ACHN (cell line): ENCODE measurements at regions not wholly inside any gene's neighbourhood (a gene's known extent, or its start where the extent isn't known, plus 50 kb on each side); places are given as distances from the start of the nearest gene placed in this dataset.

Source experiments
- DNase-seq: peaks from one replicate; pipeline ENCODE4 v3.0.0-alpha.2; 2015
- in situ Hi-C: cut with HindIII; loops from 2 replicates; pipeline ENCODE4 v1.10.0; 2017; ENCODE audit warnings: low sequenced_read_pairs, low pct_ligation_motif_present, low pct_unique_long_range_greater_than_20kb

DNA sequence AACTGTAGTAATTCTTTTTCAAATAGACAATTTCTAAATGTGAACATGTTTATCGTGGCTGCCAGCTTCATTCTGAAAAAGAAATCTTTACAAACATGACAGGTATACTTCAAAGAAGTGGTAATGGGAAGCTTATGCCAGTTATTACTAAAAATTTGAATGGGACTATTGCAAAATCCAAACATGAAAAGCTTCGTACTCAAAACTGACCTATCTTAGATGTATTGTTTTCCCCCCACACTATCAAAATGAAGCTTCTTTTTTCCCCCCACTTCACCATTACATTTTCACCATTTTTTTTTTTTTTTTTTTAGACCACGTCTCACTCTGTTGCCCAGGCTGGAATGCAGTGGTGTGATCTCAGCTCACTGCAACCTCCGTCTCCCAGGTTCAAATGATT lies 50.4 kb upstream of the SERTAD2 start:
- in situ Hi-C loops, result no loop called here
- DNase-seq, result no peak

DNA sequence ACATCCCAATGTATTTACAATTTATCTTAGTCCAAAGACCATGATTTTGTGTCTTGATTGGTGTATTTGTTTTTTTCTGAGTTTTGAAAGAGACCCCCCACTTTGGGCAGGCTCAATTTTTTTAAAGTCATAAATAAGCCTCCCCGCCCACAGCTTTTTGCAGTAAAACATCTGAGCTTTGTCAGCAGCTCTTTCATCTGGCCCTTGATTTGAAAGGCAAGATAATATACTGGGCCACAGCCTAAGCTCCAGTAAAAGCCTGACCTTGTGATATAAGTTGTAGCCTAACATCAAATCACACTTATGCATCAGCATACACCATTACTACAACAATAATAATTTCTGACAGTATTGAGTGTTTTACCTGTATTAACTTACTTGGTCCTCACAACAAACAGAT lies 51.3 kb upstream of the SERTAD2 start:
- no peak for DNase-seq

DNA sequence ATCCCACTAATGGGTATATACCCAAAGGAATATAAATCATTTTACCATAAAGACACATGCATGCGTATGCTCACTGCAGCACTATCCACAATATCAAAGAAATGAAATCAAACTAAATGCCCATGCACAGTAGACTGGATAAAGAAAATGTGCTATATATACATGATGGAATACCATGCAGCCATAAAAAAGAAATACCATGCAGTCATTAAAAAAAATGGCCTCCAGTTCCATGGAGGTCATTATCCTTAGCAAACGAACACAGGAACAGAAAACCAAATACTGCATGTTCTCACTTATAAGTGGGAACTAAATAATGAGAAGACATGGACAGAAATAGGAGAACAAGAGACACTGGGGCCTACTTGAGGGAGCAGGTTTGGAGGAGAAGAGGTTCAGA lies 53.6 kb upstream of the SERTAD2 start:
- in situ Hi-C loops, result no loop called here
- DNase-seq, result no peak

More for the DNA sequence above, 51.3 kb upstream of the SERTAD2 start:
- in situ Hi-C loops, result no loop called here

DNA sequence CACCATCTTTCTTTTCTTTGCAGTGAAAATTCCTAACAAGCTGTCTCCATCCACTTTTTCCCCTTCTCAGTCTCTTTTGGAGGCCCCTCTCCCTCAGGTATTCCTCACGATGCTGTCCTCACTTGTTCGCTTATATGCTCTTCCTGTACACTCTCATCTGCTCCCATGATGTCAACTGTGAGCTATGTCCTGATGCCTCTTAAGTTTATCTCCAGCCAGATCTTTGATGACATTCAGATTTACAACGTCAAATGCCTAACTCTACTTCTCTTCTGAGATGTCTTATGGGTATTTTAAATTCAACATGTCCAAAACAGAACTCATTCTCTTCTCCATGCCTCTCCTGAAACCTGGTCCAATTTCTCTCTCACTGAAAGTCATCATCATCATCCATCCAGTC lies 55.1 kb upstream of the SERTAD2 start:
- no peak for DNase-seq
- in situ Hi-C loops, result no loop called here

DNA sequence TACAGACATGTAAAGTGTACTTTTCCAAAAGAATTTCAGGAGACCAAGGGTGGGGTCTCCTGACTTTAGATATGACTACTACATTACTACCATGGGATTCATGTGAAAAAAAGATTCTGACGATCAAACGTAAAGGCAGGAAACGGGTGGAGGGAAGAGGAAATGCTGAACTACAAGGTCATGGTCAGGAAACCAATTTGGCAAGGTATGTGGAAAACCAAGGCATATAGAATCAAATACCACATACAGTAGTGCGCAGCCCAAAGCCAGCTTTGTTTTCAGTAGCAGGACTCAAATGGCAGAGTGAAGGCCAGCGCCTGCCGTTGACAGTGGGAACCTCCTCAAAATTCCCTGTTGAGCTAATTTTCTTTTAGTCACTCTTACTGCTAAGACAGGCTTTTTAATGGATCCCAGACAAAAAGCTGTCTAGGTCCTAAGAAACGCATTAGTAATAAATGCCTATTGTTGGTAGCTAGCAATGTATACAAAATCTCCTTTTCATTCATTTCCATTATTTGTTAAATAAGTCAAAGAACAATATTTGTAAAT lies 57.6 kb upstream of the SERTAD2 start:
- no peak for DNase-seq
- in situ Hi-C loops, result no loop called here

DNA sequence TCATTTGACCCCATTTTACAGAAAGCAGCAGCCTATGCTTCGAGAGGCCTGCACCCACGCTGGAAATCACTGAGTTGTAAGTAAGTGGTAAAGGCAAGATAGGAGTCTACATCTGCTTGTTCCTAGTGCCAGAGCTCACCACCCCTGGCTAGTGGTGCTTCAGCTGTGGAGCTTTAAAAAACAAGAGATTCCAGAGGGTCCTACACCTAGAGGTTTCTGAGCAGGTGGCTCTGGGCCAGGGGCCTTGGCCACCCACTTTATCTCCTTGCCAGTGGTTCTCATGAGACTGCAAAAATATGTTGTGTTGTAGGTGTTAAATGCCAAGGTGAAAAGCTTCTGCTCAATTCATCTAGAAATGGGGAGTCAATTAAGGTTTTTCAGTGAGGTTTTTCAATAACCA lies 60.0 kb upstream of the SERTAD2 start:
- in situ Hi-C loops, result no loop called here
- DNase-seq, result no peak

DNA sequence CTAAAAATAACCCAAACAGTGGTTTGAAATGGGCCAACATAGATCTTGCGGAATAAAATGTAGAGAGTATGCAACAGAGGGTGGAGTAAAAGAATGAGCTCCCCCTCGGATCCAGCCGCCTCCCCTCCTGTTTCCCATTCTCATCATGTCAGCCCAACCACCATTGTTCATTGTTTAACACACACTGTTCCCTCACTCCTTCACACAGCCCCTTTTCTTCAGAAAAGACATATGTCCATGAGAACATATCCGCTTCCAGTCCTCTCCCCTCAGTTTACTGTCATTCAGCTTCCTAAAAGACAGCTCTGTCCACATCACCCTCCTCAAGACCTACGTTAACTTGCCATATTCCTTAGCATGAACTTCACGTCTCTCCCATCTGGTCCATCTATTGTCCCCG lies 62.9 kb upstream of the SERTAD2 start:
- in situ Hi-C loops, result no loop called here

GRCh38 chr2:64718250-64718885 lies 64.7 kb upstream of the SERTAD2 start:
- no peak for DNase-seq
- in situ Hi-C loops, result no loop called here

More for the DNA sequence above, 62.9 kb upstream of the SERTAD2 start:
- no peak for DNase-seq

GRCh38 chr2:64720535-64721319 lies 67.0 kb upstream of the SERTAD2 start:
- no peak for DNase-seq
- in situ Hi-C loops, result no loop called here

- in situ Hi-C loops, result no loop called here
- no peak for DNase-seq
Observed at GRCh38 chr2:64721320-64721623, 67.6 kb upstream of the SERTAD2 start.

DNA sequence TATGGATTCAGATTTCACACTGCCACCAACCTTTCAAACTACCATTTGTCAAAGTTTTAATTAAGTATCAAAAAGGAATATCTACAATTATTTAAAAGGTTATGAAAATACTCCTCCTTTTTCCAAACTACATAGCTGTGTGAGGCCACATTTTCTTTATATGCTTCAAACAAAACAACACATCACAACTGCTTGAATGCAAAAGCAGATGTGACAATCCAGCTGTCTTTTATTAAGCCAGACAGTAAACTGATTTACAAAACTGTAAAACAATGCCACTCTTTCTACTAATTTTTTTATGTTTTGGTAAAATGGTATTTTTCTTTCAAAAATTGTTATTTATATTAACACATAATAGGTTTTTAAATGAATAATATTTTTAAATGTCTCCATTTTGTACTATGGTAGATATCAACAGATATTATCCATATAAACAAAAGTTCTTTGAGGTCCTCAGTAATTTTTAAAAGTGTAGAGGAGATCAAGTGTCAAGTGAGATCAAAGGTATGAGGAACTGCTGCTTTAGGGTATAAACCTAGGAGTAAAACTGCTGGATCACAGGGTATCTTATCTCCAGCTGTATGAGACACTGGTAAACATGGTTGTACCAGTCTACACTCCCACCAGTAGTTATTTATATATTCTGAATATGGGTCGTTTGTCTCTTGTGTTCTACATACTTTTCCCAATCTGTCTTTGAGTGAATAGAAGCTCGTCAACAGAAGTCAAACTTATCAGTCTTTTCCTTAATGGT lies 68.8 kb upstream of the SERTAD2 start:
- no peak for DNase-seq
- in situ Hi-C loops, result no loop called here

- DNase-seq, result no peak
- in situ Hi-C loops, result no loop called here
Observed at GRCh38 chr2:64727013-64727767, 73.5 kb upstream of the SERTAD2 start.

- in situ Hi-C loops, result no loop called here
- DNase-seq, result no peak
Observed at GRCh38 chr2:64727843-64728463, 74.2 kb upstream of the SERTAD2 start.

DNA sequence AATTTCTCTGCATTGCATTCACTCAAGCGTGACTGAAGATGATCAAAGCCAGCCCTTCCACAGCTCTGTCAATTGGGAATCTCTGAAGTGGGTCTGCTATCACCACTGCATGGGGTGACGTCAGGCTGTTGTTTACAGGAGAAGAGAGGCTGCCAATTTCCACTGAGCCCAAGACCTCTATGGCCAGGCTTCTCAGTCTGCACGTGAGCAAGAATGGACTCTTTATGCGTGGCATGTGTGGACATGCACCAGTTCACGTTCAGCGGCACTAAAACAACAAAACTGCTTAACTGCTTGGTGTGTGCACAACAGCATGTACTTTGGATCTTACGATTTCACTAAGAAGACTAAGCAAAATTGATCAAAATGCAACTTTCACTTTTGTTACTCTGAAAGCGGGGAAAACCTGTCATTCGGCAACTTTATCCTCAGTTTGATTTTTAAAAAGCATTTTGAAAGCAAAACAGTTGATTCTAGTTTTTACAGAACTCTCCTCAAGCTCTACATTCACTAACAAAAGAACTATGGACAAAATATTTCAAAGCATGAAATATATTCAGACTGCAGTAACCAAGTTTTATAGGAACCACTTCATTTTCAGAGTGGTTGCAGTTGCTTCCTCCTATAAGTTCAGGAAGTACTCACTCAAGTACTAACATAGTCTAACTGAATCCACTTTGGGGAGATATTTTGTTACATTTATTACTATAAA lies 77.0 kb upstream of the SERTAD2 start:
- peak; percentile 66 for DNase-seq
- in situ Hi-C loops, result no loop called here

DNA sequence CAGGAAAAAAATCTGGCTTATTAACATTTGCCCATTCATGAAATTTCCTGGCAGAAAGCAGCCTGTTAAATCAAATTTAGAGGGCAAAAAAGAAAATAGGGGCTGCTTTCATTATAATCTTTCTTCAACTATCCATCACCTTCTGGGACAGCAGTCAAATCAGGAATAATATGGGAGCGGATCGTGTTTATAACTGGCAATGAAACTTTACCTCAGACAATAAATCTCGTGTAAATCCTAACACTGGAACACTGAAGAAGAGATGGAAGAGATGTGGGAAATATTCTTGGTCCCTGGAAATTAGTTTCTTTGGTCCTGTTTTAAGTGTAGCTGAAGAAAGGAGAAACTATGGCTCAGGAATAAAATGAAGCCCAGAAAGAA lies 77.5 kb upstream of the SERTAD2 start:
- no peak for DNase-seq
- in situ Hi-C loops, result no loop called here

DNA sequence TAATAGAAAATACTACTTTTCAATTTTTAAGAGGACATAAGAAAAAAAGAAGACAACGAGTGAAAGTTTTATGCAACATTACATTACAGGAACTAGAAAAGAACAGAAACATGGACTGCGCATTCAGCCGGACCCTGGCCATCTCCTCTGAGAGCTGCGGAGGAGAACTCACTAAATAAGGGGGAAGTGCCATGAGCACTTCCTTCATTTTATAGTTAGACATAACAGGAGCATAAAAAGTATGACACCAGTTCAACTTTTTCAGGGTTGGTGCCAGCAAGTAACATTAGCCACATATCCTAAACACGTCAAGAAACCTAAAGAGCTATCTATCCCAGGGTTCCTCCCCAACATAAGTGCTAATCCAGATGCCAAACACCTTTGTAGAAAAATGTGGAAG lies 78.0 kb upstream of the SERTAD2 start:
- in situ Hi-C loops, result no loop called here

GRCh38 chr2:64732146-64732545 lies 78.4 kb upstream of the SERTAD2 start:
- DNase-seq, result no peak
- in situ Hi-C loops, result no loop called here

More for the DNA sequence above, 78.0 kb upstream of the SERTAD2 start:
- no peak for DNase-seq

DNA sequence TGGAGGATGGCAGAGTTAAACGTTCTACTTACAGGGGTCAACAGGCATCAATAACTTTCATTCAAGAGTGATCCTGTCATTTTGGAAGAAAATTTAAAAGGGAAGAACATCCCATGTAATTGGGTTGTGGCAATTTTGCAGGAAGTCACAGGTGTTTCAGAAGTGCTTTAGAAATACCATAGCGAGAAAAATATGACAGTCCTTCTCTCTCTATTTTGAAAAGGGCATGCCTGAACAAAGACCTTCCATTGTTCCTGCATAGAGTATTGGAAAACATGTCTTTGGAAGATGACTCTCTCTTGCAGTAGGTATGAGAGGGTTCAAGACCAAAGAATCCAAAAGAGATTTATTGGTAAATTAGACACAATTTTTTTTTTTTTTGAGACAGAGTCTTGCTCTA lies 81.8 kb upstream of the SERTAD2 start:
- in situ Hi-C loops, result no loop called here
- DNase-seq, result no peak
